Endothelial cell of umbilical vein (primary cell): ENCODE measurements at regions not wholly inside any gene's neighbourhood (a gene's known extent, or its start where the extent isn't known, plus 50 kb on each side); places are given as distances from the start of the nearest gene placed in this dataset.

Experiments used
- BruUV-seq: library from RNA; stranded (reverse); fragments of 400-500 nt; replicated peaks from 2 replicates; lab custom pipeline; 2021; lab: Mats Ljungman, UMichigan
- CTCF ChIA-PET: fragments of 300-600, 350-600 bp; sonication (Branson Sonifier 250); formaldehyde crosslinking; loops from one replicate; lab custom pipeline; 2021; ENCODE audit warnings: antibody characterized with exemption, inconsistent platforms; lab: Charles Lee
- POLR2A ChIA-PET: fragments of 300-600, 350-600 bp; sonication (Branson Sonifier 250); formaldehyde crosslinking; loops from one replicate; lab custom pipeline; 2021; ENCODE audit warnings: antibody characterized with exemption, inconsistent platforms; lab: Charles Lee
- DNase-seq: peaks from one replicate; pipeline ENCODE4 v3.0.0-alpha.2; 2011; ENCODE audit warnings: low read depth, low spot score
- FAIRE-seq: peaks from 2 replicates; lab custom pipeline; 2011; peaks lifted over from hg19 to GRCh38; lab: Jason Lieb, UNC
- H2AFZ ChIP-seq: 2 replicates; pipeline ENCODE4 v1.6.0; 2012; ENCODE audit warnings: low read depth, low read length, control low read depth, inconsistent platforms
- H3K27ac ChIP-seq: 2 replicates; pipeline ENCODE4 v1.5.1; 2011; ENCODE audit warnings: low read depth, mild to moderate bottlenecking, control low read depth, low read length, moderate library complexity; ENCODE audit not compliant: insufficient read depth
- H3K27me3 ChIP-seq, 2 experiments: 2 replicates each; pipeline versions ENCODE4 v1.6.0 to v1.6.1; 2011; ENCODE audit warnings: low read length in 2 of 2, mixed read lengths in 1 of 2; ENCODE audit not compliant: control insufficient read depth in 2 of 2, insufficient read depth in 2 of 2
- H3K36me3 ChIP-seq, 2 experiments: 2 replicates in 1 of 2; 3 replicates in 1 of 2; pipeline ENCODE4 v1.5.1; 2011; ENCODE audit warnings: low read length in 2 of 2, mild to moderate bottlenecking in 1 of 2, moderate library complexity in 1 of 2; ENCODE audit not compliant: control insufficient read depth in 2 of 2, insufficient read depth in 2 of 2; ENCODE audit errors: extremely low read depth in 1 of 2
- H3K4me1 ChIP-seq: 3 replicates; pipeline ENCODE4 v1.5.1; 2011; ENCODE audit warnings: mild to moderate bottlenecking, low read length; ENCODE audit not compliant: control insufficient read depth, insufficient read depth; ENCODE audit errors: extremely low read depth
- H3K4me2 ChIP-seq: 2 replicates; pipeline ENCODE4 v1.6.1; 2011; ENCODE audit warnings: low read length, control low read depth, mixed read lengths; ENCODE audit not compliant: insufficient read depth
- H3K4me3 ChIP-seq, 3 experiments: fragments of 200-600 bp in 1 of 3; sonication (generic), shearing (Covaris generic) in 1 of 3; replicated peaks in 1 of 3; 2 replicates each; pipeline ENCODE4 v1.5.1; 2011 to 2016; ENCODE audit warnings: control low read depth in 3 of 3, low read length in 3 of 3, mild to moderate bottlenecking in 2 of 3, inconsistent platforms in 1 of 3, low read depth in 1 of 3, moderate library complexity in 1 of 3; ENCODE audit not compliant: insufficient read depth in 1 of 3
- H3K79me2 ChIP-seq: 2 replicates; pipeline ENCODE4 v1.6.0; 2012; ENCODE audit warnings: low read length, inconsistent platforms; ENCODE audit not compliant: control insufficient read depth, insufficient read depth
- H3K9ac ChIP-seq: replicated peaks from 2 replicates; pipeline ENCODE3; 2011; ENCODE audit warnings: low read length, control low read depth; ENCODE audit not compliant: insufficient read depth; ENCODE audit errors: extremely low read depth
- H3K9me1 ChIP-seq: replicated peaks from 3 replicates; pipeline ENCODE4 v1.6.0; 2011; ENCODE audit warnings: mild to moderate bottlenecking, low read length; ENCODE audit not compliant: control insufficient read depth, insufficient read depth; ENCODE audit errors: extremely low read depth
- H3K9me3 ChIP-seq: replicated peaks from 2 replicates; pipeline ENCODE4 v1.5.1; 2012; ENCODE audit warnings: low read length, inconsistent platforms; ENCODE audit not compliant: control insufficient read depth, insufficient read depth
- H4K20me1 ChIP-seq: replicated peaks from 2 replicates; pipeline ENCODE3; 2011; ENCODE audit warnings: mild to moderate bottlenecking, low read length; ENCODE audit not compliant: control insufficient read depth, insufficient read depth; ENCODE audit errors: extremely low read depth
- CTCF ChIP-seq, 2 donors: IDR thresholded peaks; 1 replicate in 1 of 2; 2 replicates in 1 of 2; pipeline ENCODE4 v1.5.1; 2011; ENCODE audit warnings: low read length in 2 of 2, mild to moderate bottlenecking in 2 of 2, moderate library complexity in 2 of 2, control low read depth in 1 of 2, inconsistent platforms in 1 of 2, low read depth in 1 of 2; ENCODE audit not compliant: insufficient read depth in 1 of 2; ENCODE audit errors: extremely low read depth in 1 of 2
- EZH2 ChIP-seq: IDR thresholded peaks from 2 replicates; pipeline ENCODE4 v1.6.1; 2012; ENCODE audit warnings: borderline replicate concordance, low read depth, mild to moderate bottlenecking, moderate library complexity, low read length, inconsistent platforms; ENCODE audit not compliant: severe bottlenecking
- FOS ChIP-seq: IDR thresholded peaks from 2 replicates; pipeline ENCODE4 v1.6.1; 2011; ENCODE audit warnings: mild to moderate bottlenecking, low read length, moderate library complexity, borderline replicate concordance; ENCODE audit not compliant: insufficient read depth
- GATA2 ChIP-seq: IDR thresholded peaks from 2 replicates; pipeline ENCODE4 v1.7.0; 2011; ENCODE audit warnings: low read depth, mild to moderate bottlenecking, moderate library complexity, mixed read lengths, low read length; ENCODE audit not compliant: insufficient read length, insufficient read depth
- JUN ChIP-seq: IDR thresholded peaks from 2 replicates; pipeline ENCODE4 v1.6.1; 2011; ENCODE audit warnings: borderline replicate concordance, low read depth; ENCODE audit not compliant: insufficient read length, insufficient read depth
- MAX ChIP-seq: IDR thresholded peaks from 2 replicates; pipeline ENCODE4 v1.6.1; 2011; ENCODE audit not compliant: insufficient read depth, insufficient read length
- MYC ChIP-seq: IDR thresholded peaks from one replicate; pipeline ENCODE4 v1.6.1; 2011; ENCODE audit warnings: mild to moderate bottlenecking, low read depth, low read length
- POLR2A ChIP-seq: IDR thresholded peaks from 2 replicates; pipeline ENCODE4 v1.6.1; 2012; ENCODE audit warnings: low read depth, mild to moderate bottlenecking, control low read depth, low read length
- POLR2AphosphoS5 ChIP-seq: IDR thresholded peaks from 2 replicates; pipeline ENCODE4 v1.6.1; 2012; ENCODE audit warnings: low read depth, mild to moderate bottlenecking, control low read depth, low read length, moderate library complexity; ENCODE audit not compliant: insufficient read depth
- dilution Hi-C: fragments of 300-500 bp; cut with MboI; formaldehyde crosslinking; loops from one replicate; pipeline ENCODE4 v1.15.0; 2019; ENCODE audit warnings: low sequenced_read_pairs; ENCODE audit not compliant: extremely low pct_ligation_motif_present
- intact Hi-C: fragments of 100-400 bp; cut with micrococcal nuclease; formaldehyde crosslinking; loops from one replicate; pipeline ENCODE4 v1.10.0; 2022

GRCh38 chr2:122531290-122532071 is 776.0 kb downstream of the TSN start:
- Histone ChIP-seq H3K79me2 (no peaks in the 10 kb centered on the region), H2AFZ (no peak overlapping the region), H3K27me3 (no peaks in the 10 kb centered on the region), H3K36me3 (no peaks in the 10 kb centered on the region), H3K4me3 (no peak overlapping the region), H3K27ac (no peak overlapping the region), H3K9ac (no peak overlapping the region), H3K4me2 (no peak overlapping the region), H3K9me1 (no peaks in the 10 kb centered on the region), H3K4me1 (no peaks in the 10 kb centered on the region), H4K20me1 (no peaks in the 10 kb centered on the region), H3K9me3 (peaks cover 4% of the 10 kb centered on the region)
- no TSS peak for BruUV-seq
- TF ChIP-seq JUN (no peak), GATA2 (no peak), FOS (no peak), MYC (no peak), EZH2 (no peak), POLR2A (no peak), MAX (no peak), CTCF (IDR thresholded peaks at IDR 0.05; ENCODE audit: extremely low read depth in 1 of 2, insufficient read depth in 1 of 2, low read depth in 1 of 2, low read length in 2 of 2) (no peak), POLR2AphosphoS5 (no peak)
- intact Hi-C loops = no loop called here
- POLR2A ChIA-PET = no interaction called here
- FAIRE-seq = no peak
- CTCF ChIA-PET = no interaction called here
- DNase-seq = no peak
- dilution Hi-C loops = no loop called here
